ENCODE measurements at regions not wholly inside any gene's neighbourhood (a gene's known extent, or its start where the extent isn't known, plus 50 kb on each side); places are given as distances from the start of the nearest gene placed in this dataset.

- peaks cover 69% of the 10 kb centered on the region for H3K4me1 ChIP-seq (ENCODE audit: control insufficient read depth, insufficient read depth, low read length, unreplicated experiment)
- peak overlapping the region; percentile 68 for H2AFZ ChIP-seq (ENCODE audit: low read length, unreplicated experiment)
- H3K4me3 ChIP-seq (ENCODE audit: low read depth, low read length): peak overlapping the region; percentile 35; the same call in 1 of the 2 replicates
- peak overlapping the region; percentile 82 for H3K27ac ChIP-seq (ENCODE audit: low read depth, low read length)
- H3K36me3 ChIP-seq (ENCODE audit: insufficient read depth, low read length): no peaks in the 10 kb centered on the region
- no peaks in the 10 kb centered on the region for H3K27me3 ChIP-seq (ENCODE audit: insufficient read depth, low read length)
- no peaks in the 10 kb centered on the region for H3K79me2 ChIP-seq (ENCODE audit: control insufficient read depth, insufficient read depth, low read length, unreplicated experiment)
Measured at GRCh38 chr4:124431653-124432192, 280.8 kb downstream of the ANKRD50 start.

GRCh38 chr4:124432500-124432899, 280.0 kb downstream of the ANKRD50 start:
- Histone ChIP-seq H3K4me3 (ENCODE audit: low read depth, low read length) (peak overlapping the region; percentile 35; the same call in 1 of the 2 replicates), H2AFZ (ENCODE audit: low read length, unreplicated experiment) (no peak overlapping the region), H3K27ac (ENCODE audit: low read depth, low read length) (peak overlapping the region; percentile 82), H3K4me1 (ENCODE audit: control insufficient read depth, insufficient read depth, low read length, unreplicated experiment) (peaks cover 62% of the 10 kb centered on the region), H3K27me3 (ENCODE audit: insufficient read depth, low read length) (no peaks in the 10 kb centered on the region), H3K79me2 (ENCODE audit: control insufficient read depth, insufficient read depth, low read length, unreplicated experiment) (no peaks in the 10 kb centered on the region), H3K36me3 (ENCODE audit: insufficient read depth, low read length) (no peaks in the 10 kb centered on the region)

GRCh38 chr4:124433044-124433443, 279.5 kb downstream of the ANKRD50 start:
- Histone ChIP-seq H2AFZ (ENCODE audit: low read length, unreplicated experiment) (no peak overlapping the region), H3K27ac (ENCODE audit: low read depth, low read length) (peak overlapping the region; percentile 82), H3K27me3 (ENCODE audit: insufficient read depth, low read length) (no peaks in the 10 kb centered on the region), H3K36me3 (ENCODE audit: insufficient read depth, low read length) (no peaks in the 10 kb centered on the region), H3K4me3 (ENCODE audit: low read depth, low read length) (no peak overlapping the region), H3K79me2 (ENCODE audit: control insufficient read depth, insufficient read depth, low read length, unreplicated experiment) (no peaks in the 10 kb centered on the region), H3K4me1 (ENCODE audit: control insufficient read depth, insufficient read depth, low read length, unreplicated experiment) (peaks cover 62% of the 10 kb centered on the region)

GRCh38 chr4:124433500-124433899, 279.0 kb downstream of the ANKRD50 start:
- H3K79me2 ChIP-seq (ENCODE audit: control insufficient read depth, insufficient read depth, low read length, unreplicated experiment): no peaks in the 10 kb centered on the region
- H3K4me3 ChIP-seq (ENCODE audit: low read depth, low read length): no peak overlapping the region
- H3K27ac ChIP-seq (ENCODE audit: low read depth, low read length): peak overlapping the region; percentile 82
- H3K4me1 ChIP-seq (ENCODE audit: control insufficient read depth, insufficient read depth, low read length, unreplicated experiment): peaks cover 62% of the 10 kb centered on the region
- no peak overlapping the region for H2AFZ ChIP-seq (ENCODE audit: low read length, unreplicated experiment)
- no peaks in the 10 kb centered on the region for H3K36me3 ChIP-seq (ENCODE audit: insufficient read depth, low read length)
- no peaks in the 10 kb centered on the region for H3K27me3 ChIP-seq (ENCODE audit: insufficient read depth, low read length)

GRCh38 chr4:124435274-124435950, 277.1 kb downstream of the ANKRD50 start:
- no peak overlapping the region for H2AFZ ChIP-seq (ENCODE audit: low read length, unreplicated experiment)
- no peaks in the 10 kb centered on the region for H3K36me3 ChIP-seq (ENCODE audit: insufficient read depth, low read length)
- H3K4me3 ChIP-seq (ENCODE audit: low read depth, low read length): no peak overlapping the region
- 0 out of 2 replicates have a peak overlapping the region, but pooled peaks have one; percentile 3 for H3K27ac ChIP-seq (ENCODE audit: low read depth, low read length)
- peaks cover 56% of the 10 kb centered on the region for H3K4me1 ChIP-seq (ENCODE audit: control insufficient read depth, insufficient read depth, low read length, unreplicated experiment)
- H3K27me3 ChIP-seq (ENCODE audit: insufficient read depth, low read length): no peaks in the 10 kb centered on the region
- H3K79me2 ChIP-seq (ENCODE audit: control insufficient read depth, insufficient read depth, low read length, unreplicated experiment): no peaks in the 10 kb centered on the region

- Histone ChIP-seq H2AFZ (ENCODE audit: low read length, unreplicated experiment) (peak overlapping the region; percentile 28), H3K36me3 (ENCODE audit: insufficient read depth, low read length) (no peaks in the 10 kb centered on the region), H3K79me2 (ENCODE audit: control insufficient read depth, insufficient read depth, low read length, unreplicated experiment) (no peaks in the 10 kb centered on the region), H3K27ac (ENCODE audit: low read depth, low read length) (peak overlapping the region; percentile 32), H3K27me3 (ENCODE audit: insufficient read depth, low read length) (no peaks in the 10 kb centered on the region), H3K4me1 (ENCODE audit: control insufficient read depth, insufficient read depth, low read length, unreplicated experiment) (peaks cover 36% of the 10 kb centered on the region), H3K4me3 (ENCODE audit: low read depth, low read length) (no peak overlapping the region)
Measured at GRCh38 chr4:124437853-124438495, 274.6 kb downstream of the ANKRD50 start.

- H3K27ac ChIP-seq (ENCODE audit: low read depth, low read length): no peak overlapping the region
- H3K4me3 ChIP-seq (ENCODE audit: low read depth, low read length): no peak overlapping the region
- no peak overlapping the region for H2AFZ ChIP-seq (ENCODE audit: low read length, unreplicated experiment)
- no peaks in the 10 kb centered on the region for H3K27me3 ChIP-seq (ENCODE audit: insufficient read depth, low read length)
- H3K4me1 ChIP-seq (ENCODE audit: control insufficient read depth, insufficient read depth, low read length, unreplicated experiment): peaks cover 14% of the 10 kb centered on the region
- H3K79me2 ChIP-seq (ENCODE audit: control insufficient read depth, insufficient read depth, low read length, unreplicated experiment): no peaks in the 10 kb centered on the region
- H3K36me3 ChIP-seq (ENCODE audit: insufficient read depth, low read length): no peaks in the 10 kb centered on the region
Measured at GRCh38 chr4:124445071-124445470, 267.5 kb downstream of the ANKRD50 start.

- Histone ChIP-seq H3K79me2 (ENCODE audit: control insufficient read depth, insufficient read depth, low read length, unreplicated experiment) (no peaks in the 10 kb centered on the region), H3K4me1 (ENCODE audit: control insufficient read depth, insufficient read depth, low read length, unreplicated experiment) (peaks cover 14% of the 10 kb centered on the region), H3K27me3 (ENCODE audit: insufficient read depth, low read length) (no peaks in the 10 kb centered on the region), H3K27ac (ENCODE audit: low read depth, low read length) (peak overlapping the region; percentile 58), H3K36me3 (ENCODE audit: insufficient read depth, low read length) (no peaks in the 10 kb centered on the region), H2AFZ (ENCODE audit: low read length, unreplicated experiment) (no peak overlapping the region), H3K4me3 (ENCODE audit: low read depth, low read length) (no peak overlapping the region)
Measured at GRCh38 chr4:124449881-124450280, 262.7 kb downstream of the ANKRD50 start.

- Histone ChIP-seq H3K36me3 (ENCODE audit: insufficient read depth, low read length) (no peaks in the 10 kb centered on the region), H3K27me3 (ENCODE audit: insufficient read depth, low read length) (no peaks in the 10 kb centered on the region), H3K27ac (ENCODE audit: low read depth, low read length) (no peak overlapping the region), H3K79me2 (ENCODE audit: control insufficient read depth, insufficient read depth, low read length, unreplicated experiment) (no peaks in the 10 kb centered on the region), H3K4me1 (ENCODE audit: control insufficient read depth, insufficient read depth, low read length, unreplicated experiment) (peaks cover 14% of the 10 kb centered on the region), H3K4me3 (ENCODE audit: low read depth, low read length) (no peak overlapping the region), H2AFZ (ENCODE audit: low read length, unreplicated experiment) (peak overlapping the region; percentile 24)
Measured at GRCh38 chr4:124450851-124451250, 261.7 kb downstream of the ANKRD50 start.

- Histone ChIP-seq H3K27ac (ENCODE audit: low read depth, low read length) (no peak overlapping the region), H2AFZ (ENCODE audit: low read length, unreplicated experiment) (no peak overlapping the region), H3K79me2 (ENCODE audit: control insufficient read depth, insufficient read depth, low read length, unreplicated experiment) (no peaks in the 10 kb centered on the region)
Measured at GRCh38 chr4:124454772-124455270, 257.7 kb downstream of the ANKRD50 start.

More at GRCh38 chr4:124454772-124455270, 257.7 kb downstream of the ANKRD50 start:
- H3K4me1 ChIP-seq (ENCODE audit: control insufficient read depth, insufficient read depth, low read length, unreplicated experiment): peaks cover 6% of the 10 kb centered on the region
- H3K4me3 ChIP-seq (ENCODE audit: low read depth, low read length): no peak overlapping the region
- H3K36me3 ChIP-seq (ENCODE audit: insufficient read depth, low read length): no peaks in the 10 kb centered on the region
- no peaks in the 10 kb centered on the region for H3K27me3 ChIP-seq (ENCODE audit: insufficient read depth, low read length)
